Smooth muscle cell (in vitro differentiated cells): ENCODE measurements at regions not wholly inside any gene's neighbourhood (a gene's known extent, or its start where the extent isn't known, plus 50 kb on each side); places are given as distances from the start of the nearest gene placed in this dataset.

Experiments used
- DNase-seq: peaks from one replicate; lab custom pipeline; 2025; ENCODE audit not compliant: unreplicated experiment; lab: John Stamatoyannopoulos, UW
- H2AFZ ChIP-seq: fragments of 200-600 bp; sonication (generic); 2 replicates; pipeline ENCODE4 v1.6.0; 2016; ENCODE audit warnings: antibody characterized with exemption, low read depth, mild to moderate bottlenecking
- H3F3A ChIP-seq: fragments of 200-600 bp; sonication (generic); 2 replicates; pipeline ENCODE4 v1.6.0; 2017; ENCODE audit warnings: antibody characterized with exemption, low read depth
- H3K27ac ChIP-seq: fragments of 200-600 bp; sonication (generic); 2 replicates; pipeline ENCODE4 v1.5.1; 2016; ENCODE audit warnings: low read depth, mild to moderate bottlenecking
- H3K27me3 ChIP-seq: fragments of 200-600 bp; sonication (generic); 2 replicates; pipeline ENCODE4 v1.6.1; 2016; ENCODE audit warnings: low read depth, mild to moderate bottlenecking
- H3K36me3 ChIP-seq: fragments of 200-600 bp; sonication (generic); 2 replicates; pipeline ENCODE4 v1.5.1; 2016; ENCODE audit warnings: low read depth
- H3K4me1 ChIP-seq: fragments of 200-600 bp; sonication (generic); 2 replicates; pipeline ENCODE4 v1.5.1; 2016; ENCODE audit warnings: low read depth
- H3K4me2 ChIP-seq: fragments of 200-600 bp; sonication (generic); 2 replicates; pipeline ENCODE4 v1.6.0; 2016; ENCODE audit warnings: mild to moderate bottlenecking
- H3K4me3 ChIP-seq: fragments of 200-600 bp; sonication (generic); 2 replicates; pipeline ENCODE4 v1.5.1; 2016; ENCODE audit warnings: mild to moderate bottlenecking
- H3K79me2 ChIP-seq: fragments of 200-600 bp; sonication (generic); 2 replicates; pipeline ENCODE4 v1.6.0; 2016; ENCODE audit warnings: low read depth, mild to moderate bottlenecking
- H3K9ac ChIP-seq: fragments of 200-600 bp; sonication (generic); 2 replicates; pipeline ENCODE4 v1.6.0; 2016; ENCODE audit warnings: low read depth
- H3K9me3 ChIP-seq: fragments of 200-600 bp; sonication (generic); replicated peaks from 2 replicates; pipeline ENCODE4 v1.5.1; 2016; ENCODE audit warnings: low read depth
- H4K20me1 ChIP-seq: fragments of 200-600 bp; sonication (generic); 2 replicates; pipeline ENCODE4 v1.6.0; 2016; ENCODE audit warnings: low read depth
- CTCF ChIP-seq: fragments of 200-600 bp; sonication (generic); IDR thresholded peaks from 2 replicates; pipeline ENCODE4 v1.5.1; 2017; ENCODE audit warnings: borderline replicate concordance, mild to moderate bottlenecking, antibody characterized with exemption; ENCODE audit not compliant: insufficient read depth, poor library complexity, severe bottlenecking
- WGBS: methylation state at CpG from one replicate; pipeline ENCODE4 v1.1.7; 2016; ENCODE audit warnings: low lambda C conversion rate; 5-methylcytosine and 5-hydroxymethylcytosine counted together

- Histone ChIP-seq H3K9me3 (no peaks in the 10 kb centered on the region), H3K4me3 (no peak overlapping the region), H3K9ac (no peak overlapping the region), H3K27me3 (no peaks in the 10 kb centered on the region), H3K4me2 (no peak overlapping the region), H3K27ac (no peak overlapping the region), H4K20me1 (no peaks in the 10 kb centered on the region), H2AFZ (no peak overlapping the region), H3F3A (no peaks in the 10 kb centered on the region), H3K36me3 (no peaks in the 10 kb centered on the region), H3K4me1 (no peaks in the 10 kb centered on the region), H3K79me2 (no peaks in the 10 kb centered on the region)
- WGBS: 88% methylated on average over 12 of the region's 12 CpGs
- no peak for TF ChIP-seq CTCF
- no peak for DNase-seq
Observed at GRCh38 chr2:4464634-4465266, 761.4 kb downstream of the DCDC2C start.

GRCh38 chr2:4465671-4466070 is 762.3 kb downstream of the DCDC2C start:
- no peak overlapping the region for H3K9ac ChIP-seq
- no peak overlapping the region for H2AFZ ChIP-seq
- no peaks in the 10 kb centered on the region for H3K79me2 ChIP-seq
- TF ChIP-seq CTCF: no peak
- no peak for DNase-seq
- no peaks in the 10 kb centered on the region for H3K4me1 ChIP-seq
- H3K4me2 ChIP-seq: no peak overlapping the region
- no peak overlapping the region for H3K4me3 ChIP-seq
- 83% methylated on average over 3 of the region's 3 CpGs for WGBS
- H3K27me3 ChIP-seq: no peaks in the 10 kb centered on the region
- no peaks in the 10 kb centered on the region for H3F3A ChIP-seq
- H3K9me3 ChIP-seq: no peaks in the 10 kb centered on the region
- no peaks in the 10 kb centered on the region for H3K36me3 ChIP-seq
- H3K27ac ChIP-seq: no peak overlapping the region
- H4K20me1 ChIP-seq: no peaks in the 10 kb centered on the region

GRCh38 chr2:4475618-4476017 is 772.2 kb downstream of the DCDC2C start:
- DNase-seq: no peak
- no peak overlapping the region for H2AFZ ChIP-seq
- H4K20me1 ChIP-seq: no peaks in the 10 kb centered on the region
- H3K9me3 ChIP-seq: no peaks in the 10 kb centered on the region
- H3K9ac ChIP-seq: no peak overlapping the region
- no peaks in the 10 kb centered on the region for H3K4me1 ChIP-seq
- no peaks in the 10 kb centered on the region for H3F3A ChIP-seq
- no peaks in the 10 kb centered on the region for H3K36me3 ChIP-seq
- H3K27ac ChIP-seq: no peak overlapping the region
- H3K4me2 ChIP-seq: no peak overlapping the region
- no peaks in the 10 kb centered on the region for H3K79me2 ChIP-seq
- H3K27me3 ChIP-seq: no peaks in the 10 kb centered on the region
- H3K4me3 ChIP-seq: no peak overlapping the region
- no peak for TF ChIP-seq CTCF

- Histone ChIP-seq H3F3A (no peaks in the 10 kb centered on the region), H3K79me2 (no peaks in the 10 kb centered on the region), H4K20me1 (no peaks in the 10 kb centered on the region), H3K4me2 (no peak overlapping the region), H3K27me3 (no peaks in the 10 kb centered on the region), H3K4me3 (no peak overlapping the region), H2AFZ (no peak overlapping the region), H3K4me1 (no peaks in the 10 kb centered on the region), H3K36me3 (no peaks in the 10 kb centered on the region), H3K27ac (no peak overlapping the region), H3K9ac (no peak overlapping the region), H3K9me3 (no peaks in the 10 kb centered on the region)
- 61% methylated on average over 3 of the region's 3 CpGs for WGBS
- no peak for TF ChIP-seq CTCF
- DNase-seq: no peak
Observed at GRCh38 chr2:4483050-4483449, 779.7 kb downstream of the DCDC2C start.
